ENCODE measurements at regions not wholly inside any gene's neighbourhood (a gene's known extent, or its start where the extent isn't known, plus 50 kb on each side); places are given as distances from the start of the nearest gene placed in this dataset.

- TF ChIP-seq CTCF (IDR thresholded peaks at IDR 0.05), result no peak
- no peak for TF ChIP-seq POLR2A (IDR thresholded peaks at IDR 0.05)
- no peak for TF ChIP-seq EP300 (IDR thresholded peaks at IDR 0.05)
These were observed 129.4 kb downstream of the NUDT12 start for GRCh38 chr5:103433211-103433610.
